Activated CD4-positive, alpha-beta T cell treated with anti-CD3 and anti-CD28 coated beads, Interleukin-2, amount 10 ng/mL, durations not matched to agents 7 days and 5 days (primary cell): ENCODE measurements at regions not wholly inside any gene's neighbourhood (a gene's known extent, or its start where the extent isn't known, plus 50 kb on each side); places are given as distances from the start of the nearest gene placed in this dataset.

Experiments used
- CTCF ChIA-PET: fragments of 350-600 bp; sonication (Branson Sonifier 250); formaldehyde crosslinking; loops from one replicate; lab custom pipeline; 2021; ENCODE audit warnings: antibody characterized with exemption; lab: Charles Lee
- POLR2A ChIA-PET: fragments of 350-600 bp; sonication (Branson Sonifier 250); formaldehyde crosslinking; loops from one replicate; lab custom pipeline; 2021; ENCODE audit warnings: antibody characterized with exemption; lab: Charles Lee
- DNase-seq: peaks from one replicate; pipeline ENCODE4 v3.0.0-alpha.2; 2020
- H3K27ac Mint-ChIP-seq: one replicate; pipeline ENCODE4 v1.8.0; 2021; ENCODE audit warnings: mild to moderate bottlenecking, moderate library complexity, mixed read lengths
- H3K27me3 Mint-ChIP-seq: one replicate; pipeline ENCODE4 v1.8.0; 2021; ENCODE audit warnings: mixed read lengths
- H3K36me3 Mint-ChIP-seq: one replicate; pipeline ENCODE4 v1.8.0; 2021; ENCODE audit warnings: low read depth, mixed read lengths
- H3K4me1 Mint-ChIP-seq: one replicate; pipeline ENCODE4 v1.8.0; 2021; ENCODE audit warnings: mixed read lengths
- H3K4me3 Mint-ChIP-seq: one replicate; pipeline ENCODE4 v1.8.0; 2021; ENCODE audit warnings: mild to moderate bottlenecking, moderate library complexity, mixed read lengths
- H3K9me3 Mint-ChIP-seq: one replicate; pipeline ENCODE4 v1.8.0; 2021; ENCODE audit warnings: mixed read lengths

DNA sequence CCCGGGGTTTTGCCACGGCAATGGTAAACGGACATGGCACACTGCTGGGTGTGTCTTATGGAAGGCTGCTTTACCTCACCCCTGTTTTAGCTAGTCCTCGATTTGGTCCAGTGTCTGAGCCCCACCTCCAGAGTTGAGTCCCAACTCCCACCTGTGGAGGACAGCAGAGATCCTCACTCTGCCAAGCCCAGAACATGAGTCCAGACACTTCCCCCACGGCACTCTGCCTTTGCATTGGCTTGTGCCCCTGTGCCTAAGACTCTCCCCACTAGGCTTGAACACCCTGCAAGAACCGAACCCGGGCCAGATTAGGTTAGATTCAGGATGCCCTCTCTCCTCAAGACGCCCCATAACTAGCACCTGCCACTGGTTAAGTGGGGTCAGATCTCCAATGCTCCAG is 59.8 kb upstream of the C14orf180 start:
- Mint-ChIP-seq H3K4me3 (no peak overlapping the region), H3K9me3 (peaks cover 2% of the 10 kb centered on the region), H3K27ac (no peak overlapping the region), H3K4me1 (no peaks in the 10 kb centered on the region), H3K27me3 (no peaks in the 10 kb centered on the region), H3K36me3 (no peaks in the 10 kb centered on the region)
- POLR2A ChIA-PET, result no interaction called here
- CTCF ChIA-PET, result interaction anchor here (1.5 kb wide), 1 partner anchor 9 kb away, joined by 4 read pairs; no protein-coding TSS in a partner anchor
- no peak for DNase-seq

DNA sequence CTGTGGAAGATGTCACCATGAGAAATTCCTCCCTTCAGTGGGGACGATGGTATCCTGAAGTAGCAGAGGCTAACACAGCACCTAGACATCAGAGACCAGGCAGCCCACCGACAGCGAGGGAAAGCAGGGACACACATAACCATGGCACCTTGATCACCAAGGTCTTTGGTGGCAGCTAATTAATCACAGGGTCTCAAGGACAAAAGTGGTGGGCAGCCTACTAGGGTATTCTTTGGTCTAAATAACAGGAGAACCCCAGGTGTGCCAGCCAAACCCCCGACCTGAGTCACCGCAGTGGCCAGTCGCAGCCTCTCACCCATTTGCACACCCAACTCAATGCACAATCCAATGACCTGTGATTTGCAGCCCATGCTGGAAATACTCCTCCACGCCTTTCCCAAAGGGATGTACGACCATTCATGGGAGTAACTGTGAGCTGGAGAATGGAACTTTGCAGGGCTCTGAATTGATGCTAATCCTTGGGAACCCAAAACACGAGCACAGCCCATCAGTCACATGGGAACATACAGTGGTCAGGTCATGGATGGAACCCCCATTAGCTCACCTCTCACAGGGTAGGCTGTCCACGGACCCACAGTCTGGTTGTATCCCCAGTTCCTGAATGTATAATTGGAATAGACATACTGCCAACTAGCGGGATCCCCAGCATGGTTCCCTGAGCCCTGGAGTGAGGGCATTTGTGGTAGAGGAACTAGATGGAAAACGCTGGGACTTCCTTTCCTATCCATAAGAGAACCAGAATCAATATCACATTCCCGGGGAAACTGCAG is 58.7 kb upstream of the C14orf180 start:
- ChIA-PET POLR2A (no interaction called here), CTCF (interaction anchor here (1.5 kb wide), 1 partner anchor 10 kb away, joined by 4 read pairs; no protein-coding TSS in a partner anchor)
- no peak overlapping the region for H3K4me3 Mint-ChIP-seq
- H3K27me3 Mint-ChIP-seq, result no peaks in the 10 kb centered on the region
- H3K36me3 Mint-ChIP-seq, result no peaks in the 10 kb centered on the region
- DNase-seq, result no peak
- no peaks in the 10 kb centered on the region for H3K4me1 Mint-ChIP-seq
- H3K27ac Mint-ChIP-seq, result no peak overlapping the region
- peaks cover 7% of the 10 kb centered on the region for H3K9me3 Mint-ChIP-seq

DNA sequence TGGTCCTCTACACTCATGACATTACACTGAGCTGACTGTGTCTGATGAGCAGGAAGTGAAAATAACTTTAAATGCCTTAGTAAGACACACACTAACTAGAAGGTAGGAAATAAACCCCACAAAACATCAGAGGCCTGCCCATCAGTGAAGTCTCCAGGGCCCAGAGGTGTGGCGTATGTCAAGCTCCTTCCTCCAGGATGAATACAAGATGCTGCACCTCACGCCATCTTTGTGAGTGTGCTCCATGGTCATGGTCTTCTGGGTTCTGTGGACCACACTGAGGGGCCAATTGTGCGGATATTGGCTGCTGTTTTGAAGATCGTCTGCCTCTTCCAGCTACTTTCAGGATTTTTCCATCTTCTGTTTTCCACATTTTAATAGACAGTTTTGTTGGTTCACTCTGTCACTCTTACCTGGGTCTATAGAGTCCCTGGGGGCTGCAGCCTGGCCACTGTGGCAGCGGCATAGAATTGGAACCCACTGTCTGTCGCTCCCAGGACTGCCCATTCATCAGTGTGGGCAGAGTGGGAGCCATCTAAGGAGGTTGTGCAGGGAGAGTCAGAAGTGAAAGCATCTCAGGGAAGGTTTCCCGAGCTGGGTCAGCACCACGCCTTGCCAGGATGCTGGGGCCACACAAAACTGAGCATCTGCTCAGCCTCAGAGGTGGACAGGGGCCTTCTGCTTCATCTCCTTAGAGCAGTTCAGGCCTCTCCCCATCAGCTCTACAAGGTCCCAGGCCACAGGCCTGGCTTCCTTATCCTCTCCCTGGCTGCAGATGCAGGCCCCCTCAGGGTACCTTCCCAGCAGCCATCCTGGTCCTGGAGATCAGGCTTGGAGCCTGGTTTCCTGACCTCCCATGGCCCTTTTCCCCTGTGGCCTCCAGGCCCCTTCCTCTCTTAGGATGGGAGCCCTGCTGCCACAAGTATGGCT is 57.5 kb upstream of the C14orf180 start:
- ChIA-PET CTCF (interaction anchor here (0.5 kb wide), 1 partner anchor 1714 kb away, joined by 3 read pairs; no protein-coding TSS in a partner anchor), POLR2A (no interaction called here)
- H3K9me3 Mint-ChIP-seq, result peaks cover 16% of the 10 kb centered on the region
- H3K27me3 Mint-ChIP-seq, result no peaks in the 10 kb centered on the region
- no peaks in the 10 kb centered on the region for H3K4me1 Mint-ChIP-seq
- H3K36me3 Mint-ChIP-seq, result no peaks in the 10 kb centered on the region
- no peak overlapping the region for H3K27ac Mint-ChIP-seq
- no peak for DNase-seq
- no peak overlapping the region for H3K4me3 Mint-ChIP-seq

DNA sequence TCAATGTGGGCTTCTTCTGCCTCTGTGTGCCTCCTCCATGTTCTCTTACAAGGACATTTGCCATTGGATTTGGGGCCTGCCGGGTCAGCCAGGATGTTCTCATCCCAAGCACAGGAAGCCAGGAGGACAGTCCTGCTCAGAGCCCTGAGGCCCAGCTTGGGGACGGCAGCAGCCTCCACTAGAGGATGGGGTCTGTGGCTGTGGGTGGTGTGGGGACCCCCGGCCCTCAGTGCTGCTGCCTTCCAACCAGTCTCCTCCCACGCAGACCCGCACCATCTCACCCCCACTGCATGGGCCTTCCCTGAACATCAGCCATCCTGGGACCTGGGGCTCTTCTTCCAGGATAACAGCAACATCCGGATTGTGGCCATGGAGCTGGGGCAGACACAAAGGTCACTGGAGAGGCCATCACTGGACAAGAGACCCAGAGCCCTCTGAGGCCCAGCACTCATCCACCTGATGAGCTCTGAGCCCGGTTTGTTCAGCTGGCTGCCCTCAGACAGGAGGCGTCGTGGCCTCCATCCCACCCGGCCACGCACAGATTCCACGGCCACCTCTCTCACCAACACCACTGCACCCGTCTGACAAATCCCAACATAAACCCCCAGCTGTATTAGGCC is 56.5 kb upstream of the C14orf180 start:
- POLR2A ChIA-PET, result no interaction called here
- Mint-ChIP-seq H3K9me3 (peaks cover 24% of the 10 kb centered on the region), H3K4me3 (no peak overlapping the region), H3K4me1 (peaks cover 6% of the 10 kb centered on the region), H3K27me3 (no peaks in the 10 kb centered on the region), H3K27ac (no peak overlapping the region), H3K36me3 (no peaks in the 10 kb centered on the region)
- no peak for DNase-seq
- CTCF ChIA-PET, result no interaction called here

DNA sequence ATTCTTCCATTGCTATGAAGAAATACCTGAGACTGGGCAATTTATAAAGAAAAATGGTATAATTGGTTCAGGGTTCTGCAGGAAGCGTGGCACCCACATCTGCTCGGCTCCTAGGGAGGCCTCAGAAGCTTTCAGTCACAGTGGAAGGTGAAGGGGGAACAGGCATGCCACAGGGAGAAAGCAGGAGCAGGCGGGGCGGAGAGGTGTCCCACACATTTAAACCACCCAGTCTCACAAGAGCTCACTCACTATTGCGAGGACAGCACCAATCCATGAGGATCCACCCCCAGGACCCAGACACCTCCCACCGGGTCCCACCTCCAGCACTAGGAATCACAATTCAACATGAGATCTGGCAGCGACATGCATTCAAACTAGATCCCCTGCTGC is 56.0 kb upstream of the C14orf180 start:
- POLR2A ChIA-PET, result no interaction called here
- H3K4me1 Mint-ChIP-seq, result peaks cover 6% of the 10 kb centered on the region
- no peaks in the 10 kb centered on the region for H3K27me3 Mint-ChIP-seq
- DNase-seq, result no peak
- H3K36me3 Mint-ChIP-seq, result no peaks in the 10 kb centered on the region
- CTCF ChIA-PET, result no interaction called here
- H3K9me3 Mint-ChIP-seq, result peaks cover 28% of the 10 kb centered on the region
- H3K27ac Mint-ChIP-seq, result no peak overlapping the region
- no peak overlapping the region for H3K4me3 Mint-ChIP-seq

DNA sequence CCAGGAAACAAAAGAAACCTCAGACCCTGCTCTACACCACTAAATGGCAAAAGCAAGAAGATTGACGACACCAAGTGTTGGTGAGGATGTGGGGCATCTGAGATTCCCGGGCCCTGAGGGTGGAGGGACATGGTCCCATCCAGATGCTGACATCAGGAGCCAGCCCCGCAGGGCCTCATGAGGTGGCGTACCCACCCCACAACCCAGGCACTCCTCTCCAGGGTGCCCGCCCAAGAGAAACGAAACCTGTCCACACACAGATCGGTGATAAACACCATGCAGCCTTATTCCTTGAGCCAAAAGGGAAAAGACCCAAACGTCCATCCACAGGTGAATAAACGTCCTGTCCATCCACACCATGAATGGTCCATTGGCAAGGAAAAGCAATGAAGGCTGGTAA is 54.8 kb upstream of the C14orf180 start:
- no peak overlapping the region for H3K4me3 Mint-ChIP-seq
- H3K36me3 Mint-ChIP-seq, result no peaks in the 10 kb centered on the region
- peaks cover 28% of the 10 kb centered on the region for H3K9me3 Mint-ChIP-seq
- H3K4me1 Mint-ChIP-seq, result peaks cover 6% of the 10 kb centered on the region
- DNase-seq, result no peak
- POLR2A ChIA-PET, result no interaction called here
- no peaks in the 10 kb centered on the region for H3K27me3 Mint-ChIP-seq
- CTCF ChIA-PET, result no interaction called here
- no peak overlapping the region for H3K27ac Mint-ChIP-seq

DNA sequence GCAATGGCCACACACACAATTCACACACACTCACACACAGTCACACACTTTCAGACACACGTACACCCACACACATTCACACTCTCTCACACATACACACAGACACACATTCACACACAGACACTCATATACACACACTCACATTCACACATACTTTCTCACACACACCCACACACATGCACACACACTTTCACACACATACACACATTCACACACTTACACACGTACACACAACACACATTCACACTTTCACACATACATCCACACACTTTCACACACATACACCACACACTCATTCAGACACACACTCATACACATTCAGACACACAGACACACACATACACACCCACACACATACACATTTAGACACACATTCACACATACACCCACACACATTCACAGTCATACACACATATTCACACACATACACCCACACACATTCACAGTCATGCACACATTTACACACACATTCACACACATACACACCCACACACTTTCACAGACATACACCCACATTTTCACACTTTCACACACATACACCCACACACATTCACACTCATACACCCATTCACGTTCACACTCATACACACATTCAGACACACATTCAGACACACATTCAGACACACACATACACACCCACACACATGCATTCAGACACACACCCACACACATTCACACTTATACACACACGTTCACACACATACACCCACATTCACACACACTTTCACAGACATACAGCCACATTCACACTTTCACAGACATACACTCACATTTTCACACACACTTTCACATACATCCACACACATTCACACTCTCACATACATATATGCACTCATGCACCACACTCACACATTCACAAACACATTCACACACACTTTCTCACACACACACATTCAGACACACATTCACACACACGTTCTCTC is 52.6 kb upstream of the C14orf180 start:
- Mint-ChIP-seq H3K27me3 (no peaks in the 10 kb centered on the region), H3K27ac (no peak overlapping the region), H3K4me3 (no peak overlapping the region), H3K9me3 (peaks cover 28% of the 10 kb centered on the region), H3K36me3 (no peaks in the 10 kb centered on the region), H3K4me1 (peaks cover 6% of the 10 kb centered on the region)
- ChIA-PET CTCF (no interaction called here), POLR2A (no interaction called here)
- no peak for DNase-seq

DNA sequence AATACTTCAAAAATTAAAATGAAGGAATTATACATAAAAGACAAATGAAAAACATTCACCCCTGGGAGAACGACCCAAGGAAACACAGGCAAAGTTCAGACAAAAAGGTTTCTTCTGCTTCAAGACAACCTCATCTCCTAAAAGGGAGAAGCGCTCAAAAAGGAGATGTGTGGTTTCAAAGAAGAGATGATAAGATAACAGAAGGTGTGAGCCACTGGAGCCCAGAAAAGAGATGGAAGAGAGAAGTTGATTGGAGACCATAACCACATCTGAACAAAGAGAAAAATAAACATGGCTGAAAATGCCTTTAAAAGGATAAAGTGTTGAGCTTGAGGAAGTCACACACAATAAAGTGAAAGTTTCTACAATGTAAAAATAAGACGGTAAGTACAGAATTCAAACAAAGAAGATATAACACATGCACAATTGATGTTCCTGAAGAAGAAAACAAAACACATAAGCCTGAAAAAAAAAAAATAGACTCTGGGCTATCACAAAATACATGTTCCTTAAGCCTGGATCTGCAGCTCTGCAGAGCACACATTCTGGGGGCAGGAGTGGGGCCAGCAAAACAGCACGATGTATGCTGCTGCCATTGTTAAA is 51.6 kb upstream of the C14orf180 start:
- ChIA-PET POLR2A (no interaction called here), CTCF (no interaction called here)
- H3K4me3 Mint-ChIP-seq, result no peak overlapping the region
- DNase-seq, result no peak
- no peak overlapping the region for H3K27ac Mint-ChIP-seq
- peaks cover 28% of the 10 kb centered on the region for H3K9me3 Mint-ChIP-seq
- no peaks in the 10 kb centered on the region for H3K36me3 Mint-ChIP-seq
- H3K27me3 Mint-ChIP-seq, result no peaks in the 10 kb centered on the region
- peaks cover 6% of the 10 kb centered on the region for H3K4me1 Mint-ChIP-seq

DNA sequence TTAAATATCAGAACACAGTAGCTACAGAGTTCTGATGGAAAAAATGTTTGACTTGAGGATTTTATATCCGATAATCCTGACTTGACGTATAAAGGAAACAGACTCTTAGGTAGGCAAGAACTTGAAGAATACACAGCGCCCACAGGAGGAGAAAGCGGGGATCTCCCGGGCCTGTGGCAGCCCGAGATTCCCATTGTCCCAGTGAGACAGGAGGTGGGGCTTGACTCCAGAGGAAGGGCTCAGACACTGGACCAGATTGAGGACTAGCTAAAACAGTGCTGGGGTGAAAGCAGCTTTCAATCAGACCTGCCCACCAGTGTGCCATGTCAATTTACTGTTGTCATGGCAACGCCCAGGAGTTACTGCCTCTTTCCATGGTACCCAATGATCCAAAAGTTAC is 51.1 kb upstream of the C14orf180 start:
- Mint-ChIP-seq H3K36me3 (no peaks in the 10 kb centered on the region), H3K4me1 (peaks cover 6% of the 10 kb centered on the region), H3K4me3 (no peak overlapping the region), H3K9me3 (peaks cover 28% of the 10 kb centered on the region), H3K27ac (no peak overlapping the region), H3K27me3 (no peaks in the 10 kb centered on the region)
- ChIA-PET POLR2A (no interaction called here), CTCF (no interaction called here)
- DNase-seq, result no peak
